Psoas muscle (tissue), 7 donors: ENCODE measurements at regions not wholly inside any gene's neighbourhood (a gene's known extent, or its start where the extent isn't known, plus 50 kb on each side); places are given as distances from the start of the nearest gene placed in this dataset.

ENCODE experiments used
- ATAC-seq, 4 donors: fragments of 200-7000 bp; cut with Tn5 transposase; one replicate each; pipeline ENCODE4 v1.9.1; 2020; ENCODE audit warnings: moderate library complexity in 3 of 4, mild to moderate bottlenecking in 2 of 4
- DNase-seq, 2 donors: peaks; one replicate each; pipeline ENCODE4 v3.0.0-alpha.2; 2020
- H3K27ac ChIP-seq: fragments of 200-600 bp; one replicate; pipeline ENCODE4 v1.8.0; 2022
- H3K27me3 ChIP-seq, 3 donors: fragments of 200-600 bp in 1 of 3; one replicate each; pipeline versions ENCODE4 v1.6.1 to v1.8.0; 2013 to 2022; ENCODE audit warnings: low read length in 2 of 3, mild to moderate bottlenecking in 2 of 3, moderate library complexity in 1 of 3; ENCODE audit not compliant: insufficient read depth in 3 of 3
- H3K36me3 ChIP-seq, 2 donors: fragments of 200-600 bp in 1 of 2; one replicate each; pipeline versions ENCODE4 v1.6.1 to v1.8.0; 2013 to 2022; ENCODE audit warnings: low read depth in 1 of 2, mild to moderate bottlenecking in 1 of 2, moderate library complexity in 1 of 2; ENCODE audit not compliant: insufficient read depth in 1 of 2
- H3K4me1 ChIP-seq: fragments of 200-600 bp; one replicate; pipeline ENCODE4 v1.8.0; 2022
- H3K4me3 ChIP-seq: fragments of 200-600 bp; one replicate; pipeline ENCODE4 v1.8.0; 2022; ENCODE audit warnings: mild to moderate bottlenecking
- H3K9me3 ChIP-seq: fragments of 200-600 bp; one replicate; pipeline ENCODE4 v1.8.0; 2022
- WGBS, 3 donors: extraction: QIAGEN DNeasy Blood & Tissue Kit; methylation state at CpG; one replicate each; pipeline versions ENCODE4 v1.1.6 to v1.1.7; 2013; 5-methylcytosine and 5-hydroxymethylcytosine counted together
- intact Hi-C, 2 donors: fragments of 100-400 bp; cut with DNase I; formaldehyde crosslinking; loops; one replicate each; pipeline versions ENCODE4 v1.11.0 to v1.14.2; 2022
- TF ChIP-seq, protein P1 (sequence below): fragments of 200-600 bp; IDR thresholded peaks from one replicate; pipeline ENCODE4 v1.8.0; 2022; ENCODE audit warnings: antibody characterized with exemption
- donor health status: healthy with polysubstance abuse.
- donor health status: DM: no; HTN: no; CAD: no; lungs with moderate emphysema.
- donor health status: Bipolar disorder and iron deficiency.
- donor health status: healthy.
- donor health status: DM: yes; HTN: yes; CAD: no.
- donor health status: DM: no; HTN: no; CAD: no.
- donor health status: DM: yes; HTN: yes; CAD: no.

DNA sequence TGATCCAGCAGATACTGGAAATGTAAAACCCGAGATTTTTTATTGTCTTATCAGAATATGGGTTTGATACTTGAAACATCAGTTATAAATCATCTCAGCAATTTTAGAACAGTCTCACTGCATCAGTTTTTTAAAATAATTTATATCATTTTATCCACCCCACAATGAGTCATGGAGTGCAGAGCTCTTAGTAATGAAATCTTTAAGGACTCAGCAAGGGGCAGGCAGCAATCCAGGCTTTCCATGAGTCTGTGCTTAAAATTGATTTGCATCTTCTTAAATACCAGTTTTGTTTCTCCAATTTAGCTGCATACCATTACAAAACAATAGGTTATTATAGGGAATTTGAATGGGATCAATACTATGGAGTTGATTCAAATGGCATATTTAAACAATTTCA lies 832.3 kb downstream of the C6orf118 start:
- no peaks in the 10 kb centered on the region for H3K36me3 ChIP-seq
- TF ChIP-seq, protein P1, sequence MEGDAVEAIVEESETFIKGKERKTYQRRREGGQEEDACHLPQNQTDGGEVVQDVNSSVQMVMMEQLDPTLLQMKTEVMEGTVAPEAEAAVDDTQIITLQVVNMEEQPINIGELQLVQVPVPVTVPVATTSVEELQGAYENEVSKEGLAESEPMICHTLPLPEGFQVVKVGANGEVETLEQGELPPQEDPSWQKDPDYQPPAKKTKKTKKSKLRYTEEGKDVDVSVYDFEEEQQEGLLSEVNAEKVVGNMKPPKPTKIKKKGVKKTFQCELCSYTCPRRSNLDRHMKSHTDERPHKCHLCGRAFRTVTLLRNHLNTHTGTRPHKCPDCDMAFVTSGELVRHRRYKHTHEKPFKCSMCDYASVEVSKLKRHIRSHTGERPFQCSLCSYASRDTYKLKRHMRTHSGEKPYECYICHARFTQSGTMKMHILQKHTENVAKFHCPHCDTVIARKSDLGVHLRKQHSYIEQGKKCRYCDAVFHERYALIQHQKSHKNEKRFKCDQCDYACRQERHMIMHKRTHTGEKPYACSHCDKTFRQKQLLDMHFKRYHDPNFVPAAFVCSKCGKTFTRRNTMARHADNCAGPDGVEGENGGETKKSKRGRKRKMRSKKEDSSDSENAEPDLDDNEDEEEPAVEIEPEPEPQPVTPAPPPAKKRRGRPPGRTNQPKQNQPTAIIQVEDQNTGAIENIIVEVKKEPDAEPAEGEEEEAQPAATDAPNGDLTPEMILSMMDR: no peak
- DNase-seq (no peak), ATAC-seq (no peak)
- no peaks in the 10 kb centered on the region for H3K9me3 ChIP-seq
- intact Hi-C loops: no loop called here
- no peaks in the 10 kb centered on the region for H3K27me3 ChIP-seq
- no peak overlapping the region for H3K4me3 ChIP-seq
- H3K4me1 ChIP-seq: no peaks in the 10 kb centered on the region
- H3K27ac ChIP-seq: no peak overlapping the region
- 80 to 89% (median 85%) methylated on average over 1 of the region's 1 CpG for WGBS, 3 donors

DNA sequence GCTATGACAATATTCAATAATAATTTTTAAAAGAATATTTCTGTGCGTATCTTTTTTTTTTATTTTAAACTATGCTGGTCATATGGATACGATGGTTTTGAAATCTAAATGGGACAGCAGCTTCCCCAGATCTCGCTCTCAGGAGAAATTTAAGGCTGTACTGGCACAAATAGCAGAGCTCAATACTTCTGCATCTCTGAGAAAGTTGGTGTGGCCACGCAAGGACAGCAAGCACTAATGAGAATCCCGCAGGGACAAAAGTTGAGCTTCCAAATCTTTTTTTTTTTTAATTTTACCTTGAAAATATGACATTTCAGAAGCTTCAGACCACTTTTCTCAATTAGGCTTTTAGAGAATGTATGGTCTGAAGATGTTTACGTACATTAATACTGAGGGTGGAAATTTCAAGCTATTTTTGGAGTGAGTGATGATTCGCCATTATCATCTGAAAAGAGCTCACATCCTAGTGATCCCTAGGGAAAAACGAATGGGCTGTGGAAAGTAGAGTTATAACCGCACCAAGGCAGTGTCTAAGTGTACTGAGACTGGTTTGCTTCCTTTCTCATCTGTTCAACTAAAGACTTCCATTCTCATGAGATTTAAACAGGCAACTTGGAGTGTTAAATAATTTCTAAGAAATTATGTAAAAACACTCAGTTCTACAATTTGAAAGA lies 840.0 kb downstream of the C6orf118 start:
- WGBS, 3 donors: 78 to 81% (median 78%) methylated on average over 9 of the region's 9 CpGs
- TF ChIP-seq, protein P1: no peak

DNA sequence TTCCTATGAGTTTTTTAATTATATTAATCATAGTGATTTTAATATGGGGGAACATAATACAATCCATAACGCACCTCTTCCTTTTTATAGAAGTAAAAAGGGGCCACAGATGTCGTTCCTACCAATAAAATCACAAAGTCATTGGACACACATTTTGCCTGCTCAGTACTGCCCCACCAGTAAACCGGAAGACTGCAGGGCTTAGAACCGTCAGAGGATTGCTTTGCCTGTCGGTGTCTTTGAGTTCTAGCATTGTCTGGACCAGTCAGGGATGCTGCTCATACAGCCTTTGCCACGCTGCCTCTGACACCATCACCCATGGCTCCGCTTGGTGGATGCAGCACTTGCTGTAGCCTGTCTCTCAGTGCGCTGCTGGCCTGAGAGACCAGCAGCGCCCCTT lies 853.6 kb downstream of the C6orf118 start:
- DNase-seq: no peak
- 85 to 92% (median 90%) methylated on average over 9 of the region's 9 CpGs for WGBS, 3 donors

More for the DNA sequence above, 840.0 kb downstream of the C6orf118 start:
- Histone ChIP-seq H3K9me3 (no peaks in the 10 kb centered on the region), H3K4me3 (no peak overlapping the region), H3K27me3 (no peaks in the 10 kb centered on the region), H3K27ac (no peak overlapping the region), H3K36me3 (no peaks in the 10 kb centered on the region), H3K4me1 (no peaks in the 10 kb centered on the region)
- intact Hi-C loops: no loop called here
- DNase-seq (no peak), ATAC-seq (no peak)

DNA sequence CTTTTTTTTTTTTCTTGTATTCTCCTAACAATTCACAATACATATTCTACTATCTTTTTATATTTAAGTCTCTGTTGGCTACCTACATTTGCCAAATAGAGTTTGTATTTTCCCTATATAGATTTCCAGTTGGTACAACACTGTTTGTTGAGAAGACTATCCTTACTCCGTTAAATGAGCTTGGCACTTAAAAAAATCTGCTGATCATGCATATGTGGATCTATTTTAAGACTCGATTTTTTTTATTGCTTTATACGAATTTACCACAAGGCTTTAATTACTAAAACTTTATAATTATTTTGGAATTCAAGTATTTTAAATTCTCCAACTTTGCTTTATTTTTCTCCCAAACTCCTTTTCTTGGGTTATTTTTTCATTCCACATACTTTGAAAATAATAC lies 855.6 kb downstream of the C6orf118 start:
- ATAC-seq (no peak), DNase-seq (no peak)
- TF ChIP-seq, protein P1: no peak
- H3K4me1 ChIP-seq: no peaks in the 10 kb centered on the region
- no peaks in the 10 kb centered on the region for H3K36me3 ChIP-seq
- WGBS, 3 donors: 80 to 89% (median 82%) methylated on average over 3 of the region's 3 CpGs
- H3K27me3 ChIP-seq: no peaks in the 10 kb centered on the region
- H3K27ac ChIP-seq: no peak overlapping the region
- intact Hi-C loops: no loop called here
- no peaks in the 10 kb centered on the region for H3K9me3 ChIP-seq
- H3K4me3 ChIP-seq: no peak overlapping the region

More for the DNA sequence above, 853.6 kb downstream of the C6orf118 start:
- no peaks in the 10 kb centered on the region for H3K36me3 ChIP-seq
- no peak for ATAC-seq
- no peak overlapping the region for H3K27ac ChIP-seq
- no peaks in the 10 kb centered on the region for H3K9me3 ChIP-seq
- no peaks in the 10 kb centered on the region for H3K27me3 ChIP-seq
- TF ChIP-seq, protein P1: no peak
- no peak overlapping the region for H3K4me3 ChIP-seq
- no peaks in the 10 kb centered on the region for H3K4me1 ChIP-seq
- intact Hi-C loops: no loop called here

DNA sequence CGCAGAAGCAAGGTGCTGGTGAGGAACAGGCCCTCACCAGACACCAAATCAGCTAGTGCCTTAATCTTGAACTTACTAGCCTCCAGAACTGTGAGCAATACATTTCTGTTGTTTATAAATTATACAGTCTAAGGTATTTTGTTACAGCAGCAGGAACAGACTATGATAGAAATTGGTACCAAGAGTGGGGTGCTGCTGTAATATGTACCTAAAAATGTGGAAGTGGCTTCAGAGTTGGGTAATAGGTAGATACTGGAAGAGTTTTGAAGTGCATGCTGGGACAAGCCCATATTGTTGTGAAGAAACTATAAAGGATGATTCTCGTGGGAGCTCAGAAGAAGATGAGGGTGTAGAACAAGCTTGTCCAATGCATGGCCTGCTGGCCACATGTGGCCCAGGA lies 866.8 kb downstream of the C6orf118 start:
- no peak for ATAC-seq
- no peak overlapping the region for H3K27ac ChIP-seq
- H3K4me3 ChIP-seq: no peak overlapping the region
- intact Hi-C loops: no loop called here
- no peaks in the 10 kb centered on the region for H3K4me1 ChIP-seq
- WGBS, 3 donors: 94 to 96% (median 95%) methylated on average over 2 of the region's 2 CpGs
- no peaks in the 10 kb centered on the region for H3K36me3 ChIP-seq
- TF ChIP-seq, protein P1: no peak
- DNase-seq: no peak
- H3K9me3 ChIP-seq: peaks cover 2% of the 10 kb centered on the region
- no peaks in the 10 kb centered on the region for H3K27me3 ChIP-seq
